ENCODE measurements at regions not wholly inside any gene's neighbourhood (a gene's known extent, or its start where the extent isn't known, plus 50 kb on each side); places are given as distances from the start of the nearest gene placed in this dataset.
"Not testable (repeated sequence)": the region's sequence is repeated elsewhere in the genome, so short reads cannot be mapped to it uniquely, and the experiment has no call there.

DNA sequence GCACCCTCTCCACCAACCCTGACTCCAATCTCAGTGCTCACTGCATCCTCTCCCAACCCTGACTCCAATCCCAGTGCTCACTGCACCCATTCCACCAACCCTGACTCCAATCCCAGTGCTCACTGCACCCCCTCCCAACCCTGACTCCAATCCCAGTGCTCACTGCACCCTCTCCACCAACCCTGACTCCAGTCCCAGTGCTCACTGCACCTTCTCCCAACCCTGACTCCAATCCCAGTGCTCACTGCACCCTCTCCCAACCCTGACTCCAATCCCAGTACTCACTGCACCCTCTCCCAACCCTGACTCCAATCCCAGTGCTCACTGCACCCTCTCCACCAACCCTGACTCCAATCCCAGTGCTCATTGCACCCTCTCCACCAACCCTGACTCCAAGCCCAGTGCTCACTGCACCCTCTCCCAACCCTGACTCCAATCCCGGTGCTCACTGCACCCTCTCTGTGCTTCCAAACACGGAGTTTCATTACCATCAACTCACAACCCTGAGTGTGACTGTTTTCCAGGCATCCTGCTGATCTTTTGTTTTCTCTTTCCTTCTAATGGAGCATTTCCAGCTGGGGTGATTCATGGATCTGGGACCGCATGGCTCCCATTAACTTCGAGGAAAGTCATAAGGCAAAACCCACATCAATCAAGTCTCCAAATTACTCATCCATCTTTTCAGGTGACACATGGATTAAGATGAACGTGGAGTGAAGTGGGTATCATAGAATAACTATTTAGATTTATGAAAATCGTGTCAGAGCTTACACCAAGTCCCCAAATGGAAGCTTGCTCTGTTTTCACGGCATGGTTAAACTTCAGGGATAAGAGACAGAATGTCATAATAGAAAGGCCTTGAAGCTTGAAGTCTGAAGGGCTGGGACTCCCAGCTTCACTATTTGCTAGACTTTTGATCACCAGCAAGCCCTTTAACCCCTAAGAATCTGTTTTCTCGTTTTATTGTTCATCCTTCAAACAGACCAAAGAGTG is 135.3 kb upstream of the ZNF618 start:
- not testable (repeated sequence) for H4K20me1 ChIP-seq (replicated peaks in 1 of 2; ENCODE audit: control insufficient read depth in 1 of 2, insufficient read depth in 2 of 2, low read length in 2 of 2); H3K23me2 ChIP-seq (ENCODE audit: low read depth, low read length); H3K79me1 ChIP-seq (ENCODE audit: low read depth, low read length); H3K4me2 ChIP-seq (ENCODE audit: insufficient read depth in 1 of 2, low read depth in 2 of 2, low read length in 2 of 2); H2BK5ac ChIP-seq (ENCODE audit: low read depth, low read length); H3K9me3 ChIP-seq (ENCODE audit: insufficient read depth in 2 of 2, low read depth in 1 of 2, low read length in 1 of 2); H2BK120ac ChIP-seq (replicated peaks; ENCODE audit: low read depth, low read length); H3K23ac ChIP-seq (ENCODE audit: insufficient read length); H3K9ac ChIP-seq (replicated peaks in 1 of 4; ENCODE audit: extremely low read depth in 1 of 4, low read depth in 3 of 4, low read length in 3 of 4); H3K14ac ChIP-seq (ENCODE audit: insufficient read length); H2BK15ac ChIP-seq (ENCODE audit: low read length); H3K27ac ChIP-seq (ENCODE audit: low read depth, low read length); H4K8ac ChIP-seq (ENCODE audit: extremely low read depth, insufficient read depth, low read length); FAIRE-seq; H4K91ac ChIP-seq (replicated peaks; ENCODE audit: insufficient read length, low read length); H3K4me3 ChIP-seq (ENCODE audit: extremely low read depth in 1 of 4, insufficient read depth in 2 of 4, low read depth in 3 of 4, low read length in 4 of 4); H2AK5ac ChIP-seq (ENCODE audit: low read depth, low read length); H3K18ac ChIP-seq (ENCODE audit: extremely low read depth, low read length); H3K36me3 ChIP-seq (ENCODE audit: control insufficient read depth in 2 of 4, insufficient read depth in 4 of 4, low read length in 3 of 4); H3K79me2 ChIP-seq (ENCODE audit: control insufficient read depth in 1 of 2, insufficient read depth in 2 of 2, low read length in 2 of 2); H2BK12ac ChIP-seq (ENCODE audit: low read depth, low read length); H3K4ac ChIP-seq (replicated peaks; ENCODE audit: insufficient read length, low read depth, low read length); H2BK20ac ChIP-seq (ENCODE audit: low read length); H4K5ac ChIP-seq (ENCODE audit: insufficient read length, low read depth, low read length); H3K27me3 ChIP-seq (replicated peaks in 1 of 4; ENCODE audit: control insufficient read depth in 3 of 4, extremely low read depth in 1 of 4, insufficient read depth in 3 of 4, low read length in 3 of 4); H3K56ac ChIP-seq (replicated peaks; ENCODE audit: insufficient read length, low read depth, low read length); H2AFZ ChIP-seq (ENCODE audit: low read length)
- CTCF ChIA-PET (ENCODE audit: partially characterized antibody), result interaction anchor here (0.7 to 1.5 kb wide), 9 partner anchors 8 to 334 kb away, joined by 3 to 6 read pairs (median 3); no protein-coding TSS in a partner anchor
- TF ChIP-seq KDM1A (IDR thresholded peaks at IDR 0.05; ENCODE audit: borderline replicate concordance, low read length) (peak; percentile 68; the same call in 1 of the 2 replicates), HDAC2 (IDR thresholded peaks at IDR 0.05; ENCODE audit: borderline replicate concordance in 1 of 2, low read depth in 2 of 2, low read length in 2 of 2) (0 out of 4 replicates have a peak, but pooled peaks of 1 of the 2 experiments have one; percentile 43)
- POLR2A ChIA-PET (ENCODE audit: partially characterized antibody), result interaction anchor here (0.7 to 1.1 kb wide), 3 partner anchors 52 to 295 kb away, joined by 3 to 4 read pairs (median 3); no protein-coding TSS in a partner anchor
- 70% methylated on average over 8 of the region's 8 CpGs; no CpG with 5 or more reads in 1 of the 2 experiments for WGBS, 2 experiments (ENCODE audit: extremely low coverage in 1 of 2, insufficient coverage in 1 of 2, insufficient read length in 1 of 2, insufficient replicate concordance in 2 of 2, low coverage in 1 of 2, low lambda C conversion rate in 2 of 2, missing lambda C conversion rate in 1 of 2)
- H3K4me1 ChIP-seq (replicated peaks in 1 of 4; ENCODE audit: control insufficient read depth in 3 of 4, insufficient read depth in 4 of 4, low read length in 3 of 4), result peaks cover 0 to 14% (median 4%) of the 10 kb centered on the region in 4 experiments; a peak in 5 of 7 replicates
- peak in 1 of 2 experiments; percentile 39 for DNase-seq (ENCODE audit: low read depth in 1 of 2, low spot score in 2 of 2)
